Liver (tissue), 3 donors: ENCODE measurements at regions not wholly inside any gene's neighbourhood (a gene's known extent, or its start where the extent isn't known, plus 50 kb on each side); places are given as distances from the start of the nearest gene placed in this dataset.

ENCODE experiments used
- EGR1 ChIP-seq, 2 donors: IDR thresholded peaks; 2 replicates each; pipeline ENCODE4 v1.6.1; 2016 to 2018; ENCODE audit warnings: antibody characterized with exemption in 2 of 2, low read depth in 2 of 2
- TF ChIP-seq, protein P1 (sequence below): fragments of 150-350 bp; IDR thresholded peaks from 2 replicates; pipeline ENCODE4 v1.5.1; 2017; ENCODE audit warnings: improper control_type of control experiment, low read depth, low read length; ENCODE audit not compliant: missing input control
- TF ChIP-seq, protein P2 (sequence below): IDR thresholded peaks from 2 replicates; pipeline ENCODE4 v1.6.1; 2016; ENCODE audit warnings: antibody characterized with exemption
- TF ChIP-seq, protein P3 (sequence below): IDR thresholded peaks from 2 replicates; pipeline ENCODE4 v1.6.1; 2016; ENCODE audit warnings: antibody characterized with exemption, mild to moderate bottlenecking
- TF ChIP-seq, protein P4 (sequence below): IDR thresholded peaks from 2 replicates; pipeline ENCODE4 v1.6.1; 2016; ENCODE audit warnings: antibody characterized with exemption
- TF ChIP-seq, protein P5 (sequence below): IDR thresholded peaks from 2 replicates; pipeline ENCODE4 v1.6.1; 2016; ENCODE audit warnings: antibody characterized with exemption
- donor health status: healthy.
- donor health status: healthy.

DNA sequence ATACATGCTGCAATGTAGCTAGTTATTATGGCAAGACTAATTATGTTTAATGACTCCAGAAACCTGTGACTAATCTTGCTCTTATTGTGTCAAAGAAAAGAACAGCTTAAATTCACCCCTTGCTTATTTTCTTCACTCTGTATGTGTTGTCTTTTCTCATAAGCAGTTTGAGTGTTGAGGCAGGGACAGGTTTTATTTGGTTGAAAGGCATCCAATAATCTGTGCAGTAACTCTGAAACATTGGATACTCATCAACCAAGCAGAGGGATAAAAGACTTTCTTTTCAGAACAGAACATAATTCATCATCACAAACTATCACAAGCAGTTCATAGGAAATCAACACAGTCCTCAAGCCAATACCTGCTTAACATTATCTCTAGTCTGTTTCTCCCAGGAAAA lies 797.6 kb upstream of the MBL2 start:
- TF ChIP-seq, protein P1, sequence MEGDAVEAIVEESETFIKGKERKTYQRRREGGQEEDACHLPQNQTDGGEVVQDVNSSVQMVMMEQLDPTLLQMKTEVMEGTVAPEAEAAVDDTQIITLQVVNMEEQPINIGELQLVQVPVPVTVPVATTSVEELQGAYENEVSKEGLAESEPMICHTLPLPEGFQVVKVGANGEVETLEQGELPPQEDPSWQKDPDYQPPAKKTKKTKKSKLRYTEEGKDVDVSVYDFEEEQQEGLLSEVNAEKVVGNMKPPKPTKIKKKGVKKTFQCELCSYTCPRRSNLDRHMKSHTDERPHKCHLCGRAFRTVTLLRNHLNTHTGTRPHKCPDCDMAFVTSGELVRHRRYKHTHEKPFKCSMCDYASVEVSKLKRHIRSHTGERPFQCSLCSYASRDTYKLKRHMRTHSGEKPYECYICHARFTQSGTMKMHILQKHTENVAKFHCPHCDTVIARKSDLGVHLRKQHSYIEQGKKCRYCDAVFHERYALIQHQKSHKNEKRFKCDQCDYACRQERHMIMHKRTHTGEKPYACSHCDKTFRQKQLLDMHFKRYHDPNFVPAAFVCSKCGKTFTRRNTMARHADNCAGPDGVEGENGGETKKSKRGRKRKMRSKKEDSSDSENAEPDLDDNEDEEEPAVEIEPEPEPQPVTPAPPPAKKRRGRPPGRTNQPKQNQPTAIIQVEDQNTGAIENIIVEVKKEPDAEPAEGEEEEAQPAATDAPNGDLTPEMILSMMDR = no peak
- TF ChIP-seq, protein P2, sequence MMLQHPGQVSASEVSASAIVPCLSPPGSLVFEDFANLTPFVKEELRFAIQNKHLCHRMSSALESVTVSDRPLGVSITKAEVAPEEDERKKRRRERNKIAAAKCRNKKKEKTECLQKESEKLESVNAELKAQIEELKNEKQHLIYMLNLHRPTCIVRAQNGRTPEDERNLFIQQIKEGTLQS = no peak
- TF ChIP-seq, protein P3, sequence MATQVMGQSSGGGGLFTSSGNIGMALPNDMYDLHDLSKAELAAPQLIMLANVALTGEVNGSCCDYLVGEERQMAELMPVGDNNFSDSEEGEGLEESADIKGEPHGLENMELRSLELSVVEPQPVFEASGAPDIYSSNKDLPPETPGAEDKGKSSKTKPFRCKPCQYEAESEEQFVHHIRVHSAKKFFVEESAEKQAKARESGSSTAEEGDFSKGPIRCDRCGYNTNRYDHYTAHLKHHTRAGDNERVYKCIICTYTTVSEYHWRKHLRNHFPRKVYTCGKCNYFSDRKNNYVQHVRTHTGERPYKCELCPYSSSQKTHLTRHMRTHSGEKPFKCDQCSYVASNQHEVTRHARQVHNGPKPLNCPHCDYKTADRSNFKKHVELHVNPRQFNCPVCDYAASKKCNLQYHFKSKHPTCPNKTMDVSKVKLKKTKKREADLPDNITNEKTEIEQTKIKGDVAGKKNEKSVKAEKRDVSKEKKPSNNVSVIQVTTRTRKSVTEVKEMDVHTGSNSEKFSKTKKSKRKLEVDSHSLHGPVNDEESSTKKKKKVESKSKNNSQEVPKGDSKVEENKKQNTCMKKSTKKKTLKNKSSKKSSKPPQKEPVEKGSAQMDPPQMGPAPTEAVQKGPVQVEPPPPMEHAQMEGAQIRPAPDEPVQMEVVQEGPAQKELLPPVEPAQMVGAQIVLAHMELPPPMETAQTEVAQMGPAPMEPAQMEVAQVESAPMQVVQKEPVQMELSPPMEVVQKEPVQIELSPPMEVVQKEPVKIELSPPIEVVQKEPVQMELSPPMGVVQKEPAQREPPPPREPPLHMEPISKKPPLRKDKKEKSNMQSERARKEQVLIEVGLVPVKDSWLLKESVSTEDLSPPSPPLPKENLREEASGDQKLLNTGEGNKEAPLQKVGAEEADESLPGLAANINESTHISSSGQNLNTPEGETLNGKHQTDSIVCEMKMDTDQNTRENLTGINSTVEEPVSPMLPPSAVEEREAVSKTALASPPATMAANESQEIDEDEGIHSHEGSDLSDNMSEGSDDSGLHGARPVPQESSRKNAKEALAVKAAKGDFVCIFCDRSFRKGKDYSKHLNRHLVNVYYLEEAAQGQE = no peak
- no peak for TF ChIP-seq EGR1 (IDR thresholded peaks at IDR 0.05; ENCODE audit: low read depth in 2 of 2)
- TF ChIP-seq, protein P4, sequence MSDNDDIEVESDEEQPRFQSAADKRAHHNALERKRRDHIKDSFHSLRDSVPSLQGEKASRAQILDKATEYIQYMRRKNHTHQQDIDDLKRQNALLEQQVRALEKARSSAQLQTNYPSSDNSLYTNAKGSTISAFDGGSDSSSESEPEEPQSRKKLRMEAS = no peak
- TF ChIP-seq, protein P5, sequence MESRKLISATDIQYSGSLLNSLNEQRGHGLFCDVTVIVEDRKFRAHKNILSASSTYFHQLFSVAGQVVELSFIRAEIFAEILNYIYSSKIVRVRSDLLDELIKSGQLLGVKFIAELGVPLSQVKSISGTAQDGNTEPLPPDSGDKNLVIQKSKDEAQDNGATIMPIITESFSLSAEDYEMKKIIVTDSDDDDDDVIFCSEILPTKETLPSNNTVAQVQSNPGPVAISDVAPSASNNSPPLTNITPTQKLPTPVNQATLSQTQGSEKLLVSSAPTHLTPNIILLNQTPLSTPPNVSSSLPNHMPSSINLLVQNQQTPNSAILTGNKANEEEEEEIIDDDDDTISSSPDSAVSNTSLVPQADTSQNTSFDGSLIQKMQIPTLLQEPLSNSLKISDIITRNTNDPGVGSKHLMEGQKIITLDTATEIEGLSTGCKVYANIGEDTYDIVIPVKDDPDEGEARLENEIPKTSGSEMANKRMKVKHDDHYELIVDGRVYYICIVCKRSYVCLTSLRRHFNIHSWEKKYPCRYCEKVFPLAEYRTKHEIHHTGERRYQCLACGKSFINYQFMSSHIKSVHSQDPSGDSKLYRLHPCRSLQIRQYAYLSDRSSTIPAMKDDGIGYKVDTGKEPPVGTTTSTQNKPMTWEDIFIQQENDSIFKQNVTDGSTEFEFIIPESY = no peak
